Activated T-cell treated with anti-CD3 and anti-CD28 coated beads for 24 hours (primary cell): ENCODE measurements at regions not wholly inside any gene's neighbourhood (a gene's known extent, or its start where the extent isn't known, plus 50 kb on each side); places are given as distances from the start of the nearest gene placed in this dataset.

ENCODE experiments used
- DNase-seq: peaks from one replicate; pipeline ENCODE4 v3.0.0-alpha.2; 2020; ENCODE audit warnings: low read depth

DNA sequence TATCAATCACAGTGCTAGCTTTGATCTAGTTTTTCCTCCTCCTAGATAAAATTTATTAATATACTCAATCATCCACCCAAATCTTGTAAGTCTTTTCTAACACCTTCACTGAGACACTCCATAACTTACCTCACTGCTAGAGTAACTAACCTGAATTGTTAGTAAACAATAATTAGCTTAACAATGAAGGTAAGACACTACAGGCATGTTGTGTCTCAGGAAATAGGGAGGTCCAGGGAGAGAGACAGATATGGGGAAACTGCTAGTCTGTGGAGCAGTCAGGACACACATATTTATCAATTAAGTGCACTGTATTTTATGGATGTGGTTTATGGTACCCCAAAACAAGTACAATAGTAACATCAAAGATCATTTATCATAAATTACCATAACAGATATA lies 94.2 kb upstream of the SSTR1 start:
- no peak for DNase-seq

DNA sequence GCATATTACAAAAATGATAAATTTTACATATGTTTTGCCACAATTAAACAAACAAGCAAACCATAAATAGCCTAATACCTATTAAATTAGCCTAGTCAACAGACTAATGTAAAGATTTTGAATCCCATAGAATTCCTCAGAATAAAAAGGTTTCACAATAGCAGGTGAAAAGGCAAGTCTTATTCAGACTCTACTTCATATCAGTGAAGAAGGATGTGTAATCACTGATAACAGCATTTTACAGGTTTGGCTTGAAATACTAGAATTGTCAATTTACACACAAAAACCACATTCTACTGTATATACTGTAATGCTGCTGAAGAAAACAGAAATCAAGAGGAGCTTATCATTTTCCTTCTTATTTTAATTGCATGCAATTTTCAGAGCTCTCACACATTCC lies 90.8 kb upstream of the SSTR1 start:
- DNase-seq, result no peak

DNA sequence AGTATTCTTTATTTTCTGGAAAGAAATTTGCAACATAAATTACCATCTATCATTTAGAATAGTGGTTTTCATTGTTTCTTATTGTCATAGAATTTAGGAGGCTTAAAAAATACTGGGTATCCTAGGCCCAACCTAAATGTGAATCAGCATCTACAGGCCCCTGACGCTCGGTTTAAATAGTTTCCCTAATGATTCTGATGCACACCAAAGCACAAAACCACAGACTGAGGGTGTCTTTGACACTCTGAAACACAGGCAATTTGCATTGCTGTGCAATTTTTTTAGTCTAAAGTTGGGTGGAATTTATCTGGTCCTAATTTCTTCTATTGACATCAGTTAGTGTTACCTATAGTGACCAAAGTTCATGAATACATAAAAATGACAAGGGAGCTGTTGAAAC lies 87.6 kb upstream of the SSTR1 start:
- no peak for DNase-seq

DNA sequence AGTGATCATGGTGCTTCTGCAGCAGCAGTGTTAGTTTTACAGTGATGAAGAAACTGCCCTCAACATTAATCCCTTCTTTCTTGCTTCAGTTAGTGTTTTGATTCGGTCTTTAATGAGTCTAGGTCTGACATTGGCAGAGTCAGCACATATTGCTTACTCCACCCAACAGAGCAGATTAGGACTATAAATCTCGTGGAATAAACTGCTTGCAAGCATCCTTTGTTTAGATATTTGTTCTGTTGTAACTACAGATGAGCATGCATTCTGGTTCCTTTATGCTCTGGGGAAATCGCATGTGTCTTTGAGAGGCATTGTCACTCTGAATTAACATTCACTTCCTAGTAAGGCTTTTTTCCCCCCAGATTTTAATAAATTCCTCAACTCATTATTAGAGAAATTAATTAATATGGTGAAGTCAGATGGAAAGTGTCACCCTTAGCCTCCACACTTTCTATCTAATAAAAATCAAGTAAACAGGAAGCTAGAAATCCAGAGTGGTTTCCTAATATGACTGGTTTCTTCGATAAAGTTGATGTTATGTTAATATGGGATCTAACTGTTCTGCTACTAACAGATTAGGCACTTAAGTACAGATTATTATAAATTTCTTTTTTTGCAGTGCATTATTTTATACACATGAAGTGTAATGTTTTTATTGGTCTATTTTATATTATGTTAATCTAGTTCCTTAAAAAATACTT lies 86.2 kb upstream of the SSTR1 start:
- DNase-seq, result no peak

DNA sequence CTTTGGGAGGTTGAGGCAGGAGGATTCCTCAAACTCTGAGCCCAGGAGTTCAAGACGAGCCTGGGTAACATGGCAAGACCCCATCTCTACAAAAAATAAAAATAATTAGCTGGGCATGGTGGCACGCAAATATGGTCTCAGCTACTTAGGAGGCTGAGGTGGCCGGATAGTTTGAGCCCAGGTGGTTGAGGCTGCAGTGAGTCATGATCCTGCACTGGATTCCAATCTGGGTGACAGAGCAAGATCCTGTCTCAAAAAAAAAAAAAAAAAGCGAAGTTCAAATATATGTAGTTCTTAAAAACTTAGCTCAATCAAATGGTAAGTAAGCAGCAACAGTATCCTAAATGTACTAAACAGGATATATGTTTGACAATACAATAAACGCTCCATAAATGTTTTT lies 85.5 kb upstream of the SSTR1 start:
- DNase-seq, result no peak

DNA sequence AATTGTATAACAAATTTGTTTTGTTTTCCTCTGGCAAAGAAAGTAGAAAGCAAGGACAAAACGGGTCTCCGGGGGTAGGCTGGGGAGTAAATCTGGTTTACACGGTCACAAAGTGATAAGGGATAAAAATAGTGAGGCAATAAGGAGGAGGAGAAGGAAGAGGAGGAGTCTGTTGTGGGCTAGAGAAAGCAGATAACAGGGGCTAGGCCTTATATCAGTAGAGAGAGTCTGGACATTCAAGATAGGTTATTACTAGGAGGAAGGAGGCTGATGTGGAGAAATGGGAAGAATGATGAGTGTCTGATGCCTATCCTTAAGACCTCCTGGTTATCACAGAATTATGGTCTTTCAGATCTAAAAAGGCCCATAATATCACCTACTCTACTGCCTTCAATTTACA lies 83.2 kb upstream of the SSTR1 start:
- DNase-seq, result no peak

DNA sequence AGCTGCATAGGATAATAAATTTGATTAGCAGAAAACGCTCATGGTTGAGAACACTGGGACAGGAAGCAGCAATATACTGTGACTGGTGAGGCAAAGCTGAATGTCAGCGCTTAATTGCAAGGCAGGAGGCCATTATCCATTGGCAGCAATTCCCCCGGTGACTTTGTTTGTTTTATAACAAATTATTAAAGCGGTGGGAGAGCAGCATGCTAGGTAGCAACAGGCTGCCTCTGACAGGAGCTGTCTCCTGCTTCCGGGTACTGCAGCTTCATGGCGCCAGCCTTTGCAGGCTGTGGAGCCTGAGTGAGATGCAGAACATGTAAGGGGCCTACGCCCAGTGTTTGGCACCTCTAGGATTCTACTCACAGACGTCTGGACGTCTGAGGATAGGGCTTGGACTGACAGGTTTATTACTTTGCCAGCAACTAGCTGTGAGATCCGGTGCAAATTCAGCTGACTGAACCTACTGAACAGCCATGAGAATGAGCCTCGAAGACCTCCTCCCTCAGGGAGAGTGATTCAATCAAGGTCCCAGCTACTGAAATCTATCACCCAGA lies 82.1 kb upstream of the SSTR1 start:
- no peak for DNase-seq

DNA sequence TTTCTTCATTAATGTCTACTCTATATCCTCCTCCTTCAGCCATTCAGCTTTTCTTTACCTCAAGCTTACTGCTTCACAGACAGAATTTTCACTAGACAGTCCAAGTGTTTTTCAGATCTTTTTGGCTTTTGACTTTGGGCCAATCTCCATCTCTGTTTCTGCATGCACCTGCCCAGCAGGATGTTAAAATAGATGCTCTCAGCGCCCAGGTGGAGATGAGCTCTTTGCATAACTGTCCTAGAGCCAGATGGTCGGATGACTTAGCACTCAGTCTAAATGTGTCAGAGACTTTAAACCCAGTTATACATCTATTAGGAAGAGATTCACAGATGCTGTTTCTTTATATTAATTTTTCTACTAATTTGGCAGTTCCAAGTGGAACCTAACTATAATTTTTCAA lies 80.3 kb upstream of the SSTR1 start:
- no peak for DNase-seq

DNA sequence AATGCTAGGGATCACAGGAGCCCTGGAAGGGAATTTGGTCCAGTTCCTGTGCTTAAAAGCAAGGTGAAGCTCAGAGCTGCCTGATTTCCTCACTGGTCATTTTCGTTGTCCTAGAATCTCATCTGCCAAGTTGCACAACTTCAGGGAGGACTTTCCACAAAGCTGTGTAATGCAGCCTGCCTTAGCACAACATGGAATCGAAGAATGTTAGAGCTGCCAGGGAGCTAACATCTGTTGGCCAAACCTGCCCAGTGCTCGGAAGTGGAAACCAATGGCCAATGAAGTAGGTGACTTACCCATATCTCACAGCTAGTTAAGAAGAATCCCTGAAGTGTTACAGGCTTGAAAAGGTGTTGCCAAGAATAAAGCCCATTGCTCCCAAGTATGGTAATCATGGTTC lies 79.9 kb upstream of the SSTR1 start:
- DNase-seq, result no peak

DNA sequence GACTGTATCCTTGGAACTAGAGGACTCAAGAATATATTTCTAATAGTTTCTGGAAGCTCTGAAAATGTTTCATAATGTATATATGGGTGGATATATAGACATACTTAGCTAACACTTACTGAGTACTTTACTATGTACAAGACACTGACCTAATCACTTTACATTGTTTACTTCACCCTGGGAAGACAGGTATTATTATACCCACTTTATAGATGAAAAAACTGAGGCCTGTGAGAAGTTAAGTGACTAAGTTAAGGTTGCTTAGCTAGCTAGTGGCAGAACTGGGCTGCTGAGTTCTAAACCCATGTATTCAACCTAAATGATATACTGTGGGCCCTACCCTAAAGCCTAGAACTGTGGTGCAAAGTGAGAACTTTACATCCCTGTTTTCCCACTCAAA lies 79.1 kb upstream of the SSTR1 start:
- DNase-seq, result no peak

DNA sequence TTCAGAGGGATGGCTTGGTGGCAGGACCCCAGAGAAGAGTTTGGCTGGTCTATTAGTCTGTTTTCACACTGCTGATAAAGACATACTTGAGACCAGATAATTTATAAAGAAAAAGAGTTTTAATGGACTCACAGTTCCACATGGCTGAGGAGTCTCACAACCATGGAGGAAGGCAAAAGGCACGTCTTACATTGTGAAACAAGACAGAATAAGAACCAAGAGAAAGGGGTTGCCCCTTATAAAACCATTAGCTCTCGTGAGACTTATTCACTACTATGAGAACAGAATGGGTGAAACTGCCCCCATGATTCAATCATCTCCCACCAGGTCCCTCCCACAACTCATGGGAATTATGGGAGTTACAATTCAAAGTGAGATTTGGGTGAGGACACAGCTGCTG lies 78.5 kb upstream of the SSTR1 start:
- DNase-seq, result no peak

DNA sequence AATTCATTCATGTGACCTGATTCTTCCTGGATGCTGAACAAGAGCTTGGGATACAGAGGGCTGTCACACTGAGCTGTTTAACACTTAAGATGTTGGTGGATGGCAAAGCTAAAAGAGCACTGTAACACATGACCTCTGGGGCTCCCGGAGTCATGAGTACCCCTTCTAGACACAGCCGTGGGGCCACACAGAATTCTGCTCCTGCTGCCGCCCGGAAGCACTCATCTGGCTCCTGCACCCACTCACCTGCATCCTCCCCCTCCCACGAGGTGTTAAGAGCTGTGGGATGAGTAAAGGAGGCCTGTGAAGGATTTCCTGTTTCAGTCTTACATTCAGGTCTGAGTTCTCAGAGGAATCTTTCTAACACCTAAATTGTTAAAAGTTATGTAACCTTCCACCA lies 78.0 kb upstream of the SSTR1 start:
- DNase-seq, result no peak

DNA sequence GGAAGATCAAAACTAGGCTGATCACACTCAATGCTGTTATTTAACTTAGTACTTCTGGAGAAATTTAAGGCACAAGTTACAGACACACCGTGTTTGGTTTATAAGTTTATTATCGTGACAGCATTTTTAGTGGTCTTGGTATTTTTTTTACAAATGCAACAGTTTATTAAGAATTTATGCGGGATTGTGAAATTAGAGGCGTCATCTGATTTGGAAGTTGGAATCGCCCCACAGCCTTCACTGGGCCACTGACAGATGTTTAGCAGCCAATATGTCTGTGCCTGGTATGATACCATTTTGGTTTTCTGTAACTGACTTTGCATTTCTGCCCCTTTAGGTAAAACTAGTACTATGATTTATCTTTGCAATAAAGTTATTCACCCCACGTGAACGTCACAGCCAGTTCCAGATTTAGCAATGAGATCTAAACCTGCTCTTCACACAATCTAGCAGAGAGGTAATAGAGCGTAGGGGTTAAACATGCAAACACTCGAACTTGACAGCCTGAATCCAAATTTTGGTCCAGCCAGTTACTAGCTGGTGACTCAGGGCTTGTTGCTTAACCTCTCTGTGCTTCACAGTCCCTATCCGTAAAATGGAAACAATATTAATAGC lies 73.2 kb upstream of the SSTR1 start:
- no peak for DNase-seq

DNA sequence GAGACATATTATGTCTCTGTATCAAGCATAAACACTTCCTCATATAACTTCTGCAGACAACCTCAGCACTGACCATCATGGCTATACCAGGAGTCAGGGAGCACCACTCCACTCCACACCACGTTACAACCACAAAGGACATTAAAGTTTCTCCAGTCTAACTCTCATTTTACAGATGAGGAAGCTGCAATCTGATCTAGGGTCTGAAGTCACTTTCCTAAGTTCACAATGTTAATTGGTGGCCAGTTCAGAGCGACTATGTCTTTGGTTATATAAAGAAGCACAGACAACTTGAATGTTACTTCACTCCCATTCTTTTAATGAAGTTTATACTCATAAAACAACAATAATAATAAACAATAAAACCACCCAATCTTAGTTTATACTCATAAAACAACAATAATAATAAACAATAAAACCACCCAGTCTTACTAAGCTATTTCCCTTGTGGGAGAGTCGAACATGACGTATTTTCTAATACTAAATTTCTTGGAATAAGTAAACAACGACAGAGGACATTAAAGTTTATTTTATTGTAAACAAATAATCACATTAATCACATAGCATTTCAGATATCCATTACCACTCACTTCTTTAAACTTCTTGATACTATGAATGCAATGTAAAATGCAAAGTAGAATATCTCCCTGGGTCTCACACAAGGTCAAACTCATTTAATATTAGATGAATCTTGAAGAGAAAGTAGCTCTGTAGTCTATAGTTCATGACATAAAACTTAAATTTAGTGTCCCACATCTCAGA lies 72.4 kb upstream of the SSTR1 start:
- DNase-seq, result no peak

DNA sequence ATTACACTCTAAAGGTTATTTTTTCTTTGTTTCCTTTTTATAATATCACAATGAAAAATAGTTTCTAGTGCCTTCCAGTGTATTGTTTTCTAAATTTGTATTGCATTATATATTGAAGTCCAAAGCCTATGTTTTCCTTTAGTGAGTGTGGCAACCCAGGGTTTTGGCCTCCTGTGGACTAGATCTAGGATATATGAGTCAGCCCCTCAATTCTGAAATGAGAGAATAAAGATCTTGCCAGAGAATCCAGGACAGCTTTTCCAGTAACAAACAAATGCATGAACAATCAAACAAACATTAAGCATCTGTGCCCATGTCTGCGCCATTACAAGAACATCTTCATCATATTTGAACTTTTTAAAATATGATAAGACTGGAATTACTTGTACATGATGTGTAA lies 70.7 kb upstream of the SSTR1 start:
- no peak for DNase-seq

DNA sequence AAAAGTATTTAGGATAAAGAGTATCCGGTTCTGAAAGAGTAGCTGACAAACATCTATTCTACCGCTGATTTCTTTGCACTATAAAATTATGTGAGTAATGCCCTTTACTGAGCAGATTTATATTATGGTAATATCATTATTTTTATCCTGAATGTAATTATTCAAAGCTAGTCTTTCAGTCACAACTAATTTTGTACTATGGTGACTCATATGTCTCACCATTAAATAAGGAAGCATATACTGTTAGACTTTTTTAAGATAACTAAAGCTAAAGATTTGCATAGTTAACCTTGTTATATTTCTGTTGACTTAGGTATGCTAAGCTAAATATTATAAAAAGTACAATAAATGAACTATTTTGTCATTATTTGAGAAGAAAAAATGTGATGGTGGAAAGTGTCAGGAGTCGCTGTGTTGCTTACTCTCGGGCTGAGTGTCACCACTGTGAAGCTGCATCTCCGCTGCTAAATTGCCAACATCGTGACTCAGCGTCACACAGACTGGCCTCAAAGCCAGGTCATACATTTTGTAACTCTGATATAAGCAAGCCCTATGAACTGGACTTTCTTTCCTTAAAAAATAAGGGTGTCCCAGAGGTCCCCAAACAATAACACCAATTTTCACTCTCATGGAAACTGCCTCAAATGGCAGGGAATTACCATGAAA lies 69.1 kb upstream of the SSTR1 start:
- no peak for DNase-seq

DNA sequence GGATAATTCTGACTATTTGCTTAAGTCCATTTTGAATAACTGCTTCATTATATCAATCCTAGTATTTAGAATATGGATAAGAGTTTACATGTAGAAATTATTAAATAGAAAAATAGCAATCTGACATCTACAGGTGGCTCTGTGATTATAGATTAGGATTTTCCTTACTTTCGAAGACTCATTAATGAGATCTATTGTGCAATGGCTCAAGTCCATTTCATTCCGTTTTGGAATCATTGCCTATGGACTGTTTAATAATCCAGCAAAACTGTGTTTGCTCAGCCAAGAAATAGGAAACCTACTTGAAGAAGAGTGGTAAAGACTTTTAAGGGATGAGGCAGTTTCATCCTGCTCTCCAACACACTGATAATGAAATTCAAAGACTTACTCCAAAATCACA lies 67.8 kb upstream of the SSTR1 start:
- no peak for DNase-seq

DNA sequence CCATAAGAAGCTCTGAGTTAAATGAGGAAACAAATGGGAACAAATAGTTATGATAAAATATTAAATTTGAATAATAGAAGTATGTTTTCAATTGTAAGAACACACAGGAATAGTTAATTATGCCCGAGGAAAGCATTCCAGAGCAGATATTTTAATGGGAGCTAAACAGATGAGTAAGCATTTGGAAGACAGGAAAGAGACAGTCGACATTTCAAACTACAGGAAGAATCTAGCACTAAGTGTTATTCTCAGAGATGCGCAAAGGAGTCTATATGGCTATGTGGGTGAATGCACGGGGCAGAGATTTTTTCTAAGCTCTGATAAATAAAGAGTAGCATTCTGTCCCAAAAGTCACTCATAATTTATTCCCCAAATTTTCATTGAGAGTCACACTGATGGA lies 64.5 kb upstream of the SSTR1 start:
- DNase-seq, result no peak

DNA sequence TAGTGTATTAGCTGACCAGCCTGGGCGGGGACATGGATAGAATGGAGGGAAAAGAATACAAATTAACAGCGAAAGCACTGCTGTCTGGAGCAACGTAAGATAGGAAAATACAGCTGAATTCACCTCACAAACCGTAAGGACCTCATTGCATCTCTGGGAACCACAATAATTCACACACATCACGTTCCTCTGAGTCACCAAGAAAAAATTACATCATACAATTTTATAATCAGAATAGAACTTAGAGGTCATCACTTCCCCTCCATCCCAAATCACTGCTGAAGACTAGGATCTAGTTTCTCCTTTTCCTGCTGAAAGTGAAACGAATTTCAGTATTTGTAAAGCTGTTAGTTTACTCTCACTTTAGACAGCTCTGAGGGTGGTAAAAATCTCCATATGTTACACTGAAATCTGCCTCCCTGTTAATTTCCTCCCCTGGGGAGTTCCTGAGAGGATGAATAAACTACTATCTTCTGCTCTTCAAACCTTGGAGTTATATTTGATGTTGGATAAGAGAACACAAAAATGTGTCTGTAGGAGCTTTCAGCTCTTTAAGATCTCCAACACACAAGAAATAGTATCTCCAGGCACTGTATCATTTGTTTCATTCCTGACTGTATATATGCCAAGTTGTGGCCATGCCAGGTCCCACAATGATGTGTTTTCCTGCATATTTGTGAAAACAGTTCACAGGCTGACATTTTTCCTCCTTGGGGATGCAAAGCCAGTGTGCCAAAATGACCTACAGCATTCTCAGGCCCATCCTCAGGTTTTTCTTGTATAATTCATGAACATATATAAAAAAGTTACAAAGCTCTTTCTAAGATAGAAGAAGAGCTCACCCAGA lies 63.8 kb upstream of the SSTR1 start:
- DNase-seq, result no peak

DNA sequence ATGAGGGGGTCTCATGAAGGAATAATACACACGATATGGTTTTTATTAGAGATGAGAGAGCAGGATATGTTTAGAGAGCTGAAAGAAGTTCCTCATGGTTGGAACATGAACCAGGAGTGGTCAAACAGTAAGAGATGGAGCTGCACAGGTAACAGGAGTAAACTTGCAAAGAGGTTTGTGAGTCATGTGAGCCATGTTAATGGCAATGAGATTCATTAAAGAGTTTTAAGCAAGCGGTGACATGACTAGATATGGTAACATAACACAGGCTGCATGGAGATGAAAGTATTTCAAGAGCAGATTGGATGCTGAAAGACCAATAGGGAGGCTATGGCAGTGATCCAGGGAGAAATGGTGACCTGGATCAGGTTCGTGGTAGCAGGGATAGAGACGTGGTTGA lies 62.6 kb upstream of the SSTR1 start:
- no peak for DNase-seq

DNA sequence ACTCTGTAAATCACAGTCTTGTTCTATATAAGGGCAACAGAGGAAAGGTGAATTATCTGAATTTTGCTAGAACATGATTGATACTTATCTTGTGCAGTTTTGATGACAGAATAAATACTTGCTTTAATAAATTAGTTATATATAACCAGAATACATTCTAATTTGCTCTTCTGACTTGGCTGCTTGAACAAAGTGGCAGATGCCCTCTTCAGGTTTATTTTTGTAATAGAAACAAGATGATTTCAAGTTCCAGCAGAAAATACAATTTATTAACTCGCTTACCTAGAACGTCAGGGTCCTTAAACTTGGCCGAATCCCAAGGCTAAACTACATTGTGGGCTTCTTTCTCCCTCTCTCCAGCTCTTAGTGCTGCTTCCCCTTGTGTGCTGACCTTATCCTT lies 57.6 kb upstream of the SSTR1 start:
- no peak for DNase-seq
